GM19023 (cell line): ENCODE measurements at regions not wholly inside any gene's neighbourhood (a gene's known extent, or its start where the extent isn't known, plus 50 kb on each side); places are given as distances from the start of the nearest gene placed in this dataset.
"Not testable (repeated sequence)": the region's sequence is repeated elsewhere in the genome, so short reads cannot be mapped to it uniquely, and the experiment has no call there.

ENCODE experiments used
- ATAC-seq: cut with Tn5 transposase; IDR thresholded peaks from one replicate; pipeline ENCODE4 v1.9.1; 2021; ENCODE audit warnings: mild to moderate bottlenecking, moderate library complexity; ENCODE audit not compliant: unreplicated experiment

DNA sequence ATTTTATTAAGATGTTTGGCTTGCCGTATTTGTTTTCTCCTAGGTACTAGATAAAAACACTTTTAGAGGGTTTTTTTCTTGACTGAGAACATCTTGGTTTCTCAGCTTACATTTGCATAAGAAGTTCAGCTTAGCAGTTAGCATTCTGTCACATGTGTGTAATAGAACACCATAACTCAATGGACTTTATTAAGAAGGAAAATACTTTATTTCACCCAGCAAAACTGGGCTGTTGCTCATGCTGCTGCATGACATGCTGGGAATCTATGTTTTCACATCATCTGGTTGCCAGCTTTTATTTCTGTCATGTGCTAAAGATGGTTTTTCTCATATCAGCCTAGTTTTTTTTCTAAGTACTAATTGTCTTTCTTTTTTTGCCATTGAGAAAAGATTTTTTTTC lies 144.6 kb downstream of the UTRN start:
- ATAC-seq = no peak

DNA sequence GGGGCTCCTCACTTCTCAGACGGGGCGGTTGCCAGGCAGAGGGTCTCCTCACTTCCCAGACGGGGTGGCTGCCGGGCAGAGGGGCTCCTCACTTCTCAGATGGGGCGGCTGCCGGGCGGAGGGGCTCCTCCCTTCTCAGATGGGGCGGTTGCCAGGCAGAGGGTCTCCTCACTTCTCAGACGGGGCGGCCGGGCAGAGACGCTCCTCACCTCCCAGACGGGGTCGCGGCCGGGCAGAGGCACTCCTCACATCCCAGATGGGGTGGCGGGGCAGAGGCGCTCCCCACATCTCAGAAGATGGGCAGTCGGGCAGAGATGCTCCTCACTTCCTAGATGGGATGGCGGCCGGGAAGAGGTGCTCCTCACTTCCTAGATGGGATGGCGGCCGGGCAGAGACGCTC lies 148.3 kb downstream of the UTRN start:
- ATAC-seq = not testable (repeated sequence)

DNA sequence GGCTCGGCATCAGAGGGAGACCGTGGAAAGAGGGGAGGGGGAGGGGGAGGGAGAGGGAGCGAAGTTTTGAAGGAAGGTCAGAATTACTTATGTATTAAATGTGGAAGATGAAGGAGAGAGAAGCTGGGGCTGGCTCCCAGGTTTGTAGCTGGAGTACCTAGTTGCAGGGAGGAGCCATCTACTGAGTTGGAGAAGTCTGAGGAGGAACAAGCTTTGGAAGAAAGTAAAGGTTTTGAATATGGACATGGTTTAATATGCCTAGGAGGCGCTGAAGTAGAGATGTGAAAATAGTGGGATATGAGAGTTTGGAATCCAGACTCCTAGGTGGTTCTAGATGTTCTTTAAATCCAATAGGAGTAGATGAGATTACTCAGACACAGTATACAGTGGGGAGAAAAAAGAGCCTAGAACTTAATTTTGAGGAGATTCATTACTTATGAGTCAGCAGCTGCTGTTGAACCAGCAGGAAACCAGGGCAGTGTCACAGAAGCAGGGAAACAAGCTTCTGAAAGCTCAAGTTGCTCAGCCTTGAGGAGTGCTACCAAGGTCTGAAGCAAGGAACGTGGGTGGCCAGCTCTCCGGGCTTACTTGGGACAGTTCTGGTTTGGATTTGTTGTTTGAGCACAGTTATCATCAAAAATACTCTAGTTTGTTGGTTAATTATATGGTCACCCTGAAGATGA lies 149.3 kb downstream of the UTRN start:
- ATAC-seq = no peak

- ATAC-seq = no peak
Observed at GRCh38 chr6:144435602-144436426, 150.7 kb downstream of the UTRN start.

GRCh38 chr6:144437105-144437504 lies 152.0 kb downstream of the UTRN start:
- ATAC-seq = no peak

DNA sequence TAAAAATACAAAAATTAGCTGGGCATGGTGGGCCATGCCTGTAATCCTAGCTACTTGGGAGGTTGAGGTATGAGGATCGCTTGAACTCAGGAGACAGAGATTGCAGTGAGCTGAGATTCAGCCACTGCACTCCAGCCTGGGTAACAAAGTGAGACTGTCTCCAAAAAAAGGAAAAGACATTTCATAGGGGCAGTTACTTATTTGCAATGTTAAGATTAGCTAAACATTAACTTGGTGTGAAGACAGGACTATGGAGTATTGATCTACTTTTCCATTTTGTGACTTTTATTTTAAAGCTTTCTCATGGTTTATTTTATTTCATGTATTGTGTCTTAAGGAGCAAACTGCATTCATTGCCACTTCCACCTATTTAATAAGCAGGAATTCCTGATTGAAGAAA lies 153.0 kb downstream of the UTRN start:
- ATAC-seq = no peak

DNA sequence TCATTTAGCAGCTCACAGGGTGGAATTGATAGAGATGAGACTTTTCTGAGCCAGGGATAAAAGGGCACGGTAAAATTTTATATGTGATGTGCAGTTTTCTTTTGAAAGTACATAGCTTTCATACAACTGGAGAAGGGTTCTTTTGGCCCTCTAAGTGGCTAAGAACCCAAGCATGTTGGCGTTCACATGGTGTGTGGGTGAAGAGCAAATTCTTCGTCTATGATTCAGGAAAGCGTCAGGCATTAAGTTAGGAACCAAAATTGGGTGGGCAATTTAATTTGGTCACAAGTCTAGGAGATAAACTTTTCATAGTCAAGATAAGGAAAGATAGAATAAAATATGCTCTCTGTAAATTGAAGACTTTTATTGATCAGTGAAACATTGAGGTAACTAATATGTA lies 153.9 kb downstream of the UTRN start:
- no peak for ATAC-seq

DNA sequence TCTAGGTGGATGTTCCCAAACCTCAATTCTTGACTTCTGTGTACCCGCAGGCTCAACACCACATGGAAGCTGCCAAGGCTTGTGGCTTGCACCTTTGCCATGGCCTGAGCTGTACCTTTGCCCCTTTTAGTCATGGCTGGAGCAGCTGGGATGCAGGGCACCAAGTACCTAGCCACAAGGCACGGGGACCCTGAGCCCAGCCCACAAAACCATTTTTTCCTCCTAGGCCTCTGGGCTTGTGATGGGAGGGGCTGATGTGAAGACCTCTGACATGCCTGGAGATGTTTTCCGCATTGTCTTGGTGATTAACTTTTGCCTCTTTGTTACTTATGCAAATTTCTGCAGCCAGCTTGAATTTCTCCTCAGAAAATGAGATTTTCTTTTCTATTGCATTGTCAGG lies 156.7 kb downstream of the UTRN start:
- ATAC-seq = not testable (repeated sequence)

DNA sequence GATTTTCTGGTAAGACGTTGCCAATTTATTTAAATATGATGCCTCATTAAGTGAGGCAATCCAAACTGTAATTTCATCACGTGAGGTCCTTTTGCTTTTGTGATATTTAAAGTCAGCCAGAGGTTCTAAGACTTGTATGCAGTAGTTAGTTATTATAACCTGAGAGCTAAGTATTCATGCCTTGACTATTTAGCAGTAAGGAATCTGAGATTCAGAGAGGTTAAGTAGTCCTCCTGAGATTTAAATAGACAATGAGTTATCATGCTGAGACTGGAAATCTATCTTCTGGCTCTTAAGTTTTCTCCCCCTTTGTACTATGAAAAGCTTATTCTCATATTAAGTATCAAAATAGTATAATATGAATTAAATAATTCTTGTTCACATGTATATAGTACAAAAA lies 158.0 kb downstream of the UTRN start:
- no peak for ATAC-seq

- ATAC-seq = no peak
Observed at GRCh38 chr6:144447472-144447871, 162.3 kb downstream of the UTRN start.

DNA sequence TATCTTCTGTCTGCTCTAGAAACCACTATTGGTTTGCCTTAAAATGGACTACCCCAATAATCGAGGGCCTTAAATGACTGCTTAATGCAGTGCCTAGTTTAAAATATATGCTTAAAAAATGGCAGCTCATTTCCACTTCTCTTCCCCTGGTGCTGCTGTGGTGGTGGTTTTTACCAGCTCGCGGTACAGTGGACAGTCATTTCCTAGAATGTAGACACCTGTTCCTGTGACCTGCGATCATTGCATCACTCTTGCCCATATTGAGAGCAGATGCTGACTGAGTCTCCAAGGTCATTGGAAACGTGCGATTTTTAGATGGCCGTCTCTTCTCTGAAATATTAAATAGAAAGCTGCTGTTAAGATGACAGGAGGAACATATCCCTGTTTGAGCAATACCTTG lies 164.1 kb downstream of the UTRN start:
- no peak for ATAC-seq

- no peak for ATAC-seq
Observed at GRCh38 chr6:144449911-144450597, 164.9 kb downstream of the UTRN start.

GRCh38 chr6:144460327-144461095 lies 175.4 kb downstream of the UTRN start:
- no peak for ATAC-seq

DNA sequence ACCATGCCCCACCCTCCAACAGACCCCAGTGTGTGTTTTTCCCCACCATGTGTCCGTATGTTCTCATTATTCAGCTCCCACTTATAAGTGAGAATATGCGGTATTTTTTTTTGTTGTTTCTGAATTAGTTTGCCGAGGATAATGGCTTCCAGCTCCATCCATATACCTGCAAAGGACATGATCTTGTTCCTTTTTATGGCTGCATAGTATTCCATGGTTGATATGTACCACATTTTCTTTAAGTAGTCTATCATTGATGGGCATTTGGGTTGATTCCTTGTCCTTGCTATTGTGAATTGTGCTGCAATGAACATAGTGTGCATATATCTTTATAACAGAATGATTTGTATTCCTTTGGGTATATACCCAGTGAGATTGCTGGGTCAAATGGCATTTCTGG lies 176.9 kb downstream of the UTRN start:
- no peak for ATAC-seq

GRCh38 chr6:144466716-144467115 lies 181.6 kb downstream of the UTRN start:
- ATAC-seq = no peak

- ATAC-seq = no peak
Observed at GRCh38 chr6:144467172-144467762, 182.1 kb downstream of the UTRN start.

DNA sequence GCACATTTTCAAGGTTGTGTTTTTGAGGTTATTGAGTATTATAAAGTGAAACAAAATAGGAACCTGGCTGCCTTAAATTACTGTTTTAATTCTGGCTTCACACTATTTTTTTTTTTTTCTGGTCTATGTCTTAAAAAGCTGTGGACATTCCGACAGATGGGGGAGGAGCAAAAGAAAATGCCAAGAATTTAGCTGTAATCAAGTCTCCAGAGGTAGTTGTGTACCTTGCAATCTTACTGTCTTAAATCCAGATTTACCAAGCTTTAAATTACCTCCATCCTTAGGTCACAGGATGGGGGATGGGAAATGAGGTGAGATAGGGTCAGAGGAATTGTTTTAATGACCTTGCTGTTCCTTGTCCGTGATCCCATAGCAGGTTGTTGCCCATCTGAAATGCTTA lies 182.8 kb downstream of the UTRN start:
- ATAC-seq = no peak

DNA sequence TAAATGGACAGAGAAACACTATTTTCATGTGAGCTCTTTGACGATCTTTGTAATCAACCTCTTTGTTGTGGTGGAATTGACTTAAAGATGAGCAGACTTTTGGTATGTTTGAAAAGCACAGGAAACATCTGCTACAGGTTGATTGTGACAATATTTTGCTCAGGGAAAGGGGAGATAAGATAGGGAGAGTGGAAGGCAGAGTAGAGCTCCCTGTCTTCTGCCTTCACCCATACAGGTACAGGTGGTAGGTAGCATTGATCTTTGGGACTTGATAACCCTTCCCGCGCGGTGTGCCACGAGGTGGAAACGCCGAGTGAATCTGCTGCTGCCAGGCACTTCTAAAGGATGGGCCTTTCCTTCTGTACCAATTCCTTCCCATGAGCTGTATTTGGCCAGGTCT lies 183.6 kb downstream of the UTRN start:
- ATAC-seq = no peak

- no peak for ATAC-seq
Observed at GRCh38 chr6:144469144-144469575, 184.0 kb downstream of the UTRN start.

GRCh38 chr6:144470201-144470600 lies 185.1 kb downstream of the UTRN start:
- not testable (repeated sequence) for ATAC-seq

GRCh38 chr6:144471986-144472385 lies 186.9 kb downstream of the UTRN start:
- no peak for ATAC-seq
